ENCODE measurements at regions not wholly inside any gene's neighbourhood (a gene's known extent, or its start where the extent isn't known, plus 50 kb on each side); places are given as distances from the start of the nearest gene placed in this dataset.

GRCh38 chr20:62563561-62563960, 78.7 kb upstream of the SLCO4A1 start:
- no peak for DNase-seq

GRCh38 chr20:62564456-62565245, 77.7 kb upstream of the SLCO4A1 start:
- DNase-seq, result no peak

- DNase-seq, result no peak
These were observed 76.0 kb upstream of the SLCO4A1 start for GRCh38 chr20:62566266-62566665.

GRCh38 chr20:62566771-62567170, 75.5 kb upstream of the SLCO4A1 start:
- DNase-seq, result no peak

GRCh38 chr20:62567246-62568044, 74.9 kb upstream of the SLCO4A1 start:
- no peak for DNase-seq

GRCh38 chr20:62568045-62568389, 74.3 kb upstream of the SLCO4A1 start:
- DNase-seq, result no peak

GRCh38 chr20:62569615-62570014, 72.7 kb upstream of the SLCO4A1 start:
- DNase-seq, result no peak

GRCh38 chr20:62570403-62570802, 71.9 kb upstream of the SLCO4A1 start:
- no peak for DNase-seq

GRCh38 chr20:62570897-62571668, 71.2 kb upstream of the SLCO4A1 start:
- DNase-seq, result no peak

- DNase-seq, result no peak
These were observed 70.5 kb upstream of the SLCO4A1 start for GRCh38 chr20:62571669-62572344.

- no peak for DNase-seq
These were observed 69.3 kb upstream of the SLCO4A1 start for GRCh38 chr20:62572980-62573379.

- no peak for DNase-seq
These were observed 68.5 kb upstream of the SLCO4A1 start for GRCh38 chr20:62573817-62574216.

GRCh38 chr20:62574230-62574993, 67.9 kb upstream of the SLCO4A1 start:
- no peak for DNase-seq

GRCh38 chr20:62575976-62576722, 66.2 kb upstream of the SLCO4A1 start:
- DNase-seq, result no peak

- no peak for DNase-seq
These were observed 65.4 kb upstream of the SLCO4A1 start for GRCh38 chr20:62576815-62577489.

- no peak for DNase-seq
These were observed 64.8 kb upstream of the SLCO4A1 start for GRCh38 chr20:62577490-62577836.

- no peak for DNase-seq
These were observed 63.9 kb upstream of the SLCO4A1 start for GRCh38 chr20:62578294-62578897.

GRCh38 chr20:62580052-62580451, 62.3 kb upstream of the SLCO4A1 start:
- no peak for DNase-seq

GRCh38 chr20:62580733-62581132, 61.6 kb upstream of the SLCO4A1 start:
- DNase-seq, result no peak

GRCh38 chr20:62581308-62581707, 61.0 kb upstream of the SLCO4A1 start:
- no peak for DNase-seq

GRCh38 chr20:62581806-62582205, 60.5 kb upstream of the SLCO4A1 start:
- DNase-seq, result no peak
